Adrenal gland (tissue), 9 donors: ENCODE measurements at regions not wholly inside any gene's neighbourhood (a gene's known extent, or its start where the extent isn't known, plus 50 kb on each side); places are given as distances from the start of the nearest gene placed in this dataset.
"Not testable (repeated sequence)": the region's sequence is repeated elsewhere in the genome, so short reads cannot be mapped to it uniquely, and the experiment has no call there.

ENCODE experiments used
- DNase-seq, 7 donors: peaks; one replicate each; pipeline ENCODE4 v3.0.0-alpha.2; 2019 to 2020
- H3K27ac ChIP-seq, 5 donors: fragments of 200-600 bp; sonication (generic) in 4 of 5; 1 replicate in 3 of 5; 2 replicates in 2 of 5; pipeline versions ENCODE4 v1.5.1 to v1.8.0; 2016 to 2020; ENCODE audit warnings: mild to moderate bottlenecking in 1 of 5
- H3K27me3 ChIP-seq: fragments of 200-600 bp; 2 replicates; pipeline ENCODE4 v1.8.0; 2021
- H3K36me3 ChIP-seq, 2 donors: fragments of 200-600 bp; replicated peaks in 1 of 2; 1 replicate in 1 of 2; 2 replicates in 1 of 2; pipeline versions ENCODE4 v1.5.1 to v1.8.0; 2018 to 2022
- H3K4me1 ChIP-seq, 2 donors: fragments of 200-600 bp; replicated peaks in 1 of 2; 1 replicate in 1 of 2; 2 replicates in 1 of 2; pipeline versions ENCODE4 v1.5.1 to v1.8.0; 2018 to 2021
- H3K4me3 ChIP-seq, 4 donors: fragments of 200-600 bp; sonication (generic) in 3 of 4; one replicate each; pipeline ENCODE4 v1.5.1; 2016 to 2018
- H3K9me3 ChIP-seq, 3 donors: fragments of 200-600 bp; sonication (generic) in 1 of 3; replicated peaks in 1 of 3; 1 replicate in 2 of 3; 2 replicates in 1 of 3; pipeline versions ENCODE4 v1.5.1 to v1.8.0; 2016 to 2021
- WGBS, 4 donors: extraction: QIAGEN DNeasy Blood & Tissue Kit in 2 of 4; methylation state at CpG; one replicate each; pipeline versions ENCODE4 v1.1.5 to v1.1.7; 2013 to 2017; 5-methylcytosine and 5-hydroxymethylcytosine counted together
- intact Hi-C, 2 donors: fragments of 100-400 bp; cut with DNase I; formaldehyde crosslinking; loops; one replicate each; pipeline versions ENCODE4 v1.14.1 to v1.15.0; 2022 to 2023
- donor health status: healthy with polysubstance abuse.
- donor health status: Bipolar disorder and iron deficiency.
- donor health status: DM: yes; HTN: yes; CAD: no.
- donor health status: DM: no; HTN: no; CAD: no.
- donor health status: DM: no; HTN: no; CAD: no.

- H3K36me3 ChIP-seq, H3K4me1 ChIP-seq, H3K27me3 ChIP-seq, H3K9me3 ChIP-seq, intact Hi-C loops, H3K27ac ChIP-seq, DNase-seq, H3K4me3 ChIP-seq: not testable (repeated sequence)
- 86 to 100% (median 87%) methylated on average over 1 to 2 of the region's 2 CpGs for WGBS, 4 donors
Measured at GRCh38 chr7:76941809-76942765, 90.1 kb downstream of the SPDYE17 start.

- H3K36me3 ChIP-seq, DNase-seq, H3K4me3 ChIP-seq, H3K27me3 ChIP-seq, H3K4me1 ChIP-seq, intact Hi-C loops, H3K9me3 ChIP-seq, H3K27ac ChIP-seq: not testable (repeated sequence)
- 67 to 84% (median 70%) methylated on average over 2 of the region's 3 CpGs for WGBS, 4 donors
Measured at GRCh38 chr7:76937781-76938180, 94.4 kb downstream of the SPDYE17 start.

GRCh38 chr7:76937330-76937729 lies 94.8 kb downstream of the SPDYE17 start:
- 76 to 79% (median 78%) methylated on average over 5 of the region's 5 CpGs for WGBS, 4 donors
- H3K4me1 ChIP-seq, H3K27me3 ChIP-seq: not testable (repeated sequence)

GRCh38 chr7:76936346-76936745 lies 95.8 kb downstream of the SPDYE17 start:
- not testable (repeated sequence) for H3K27ac ChIP-seq, H3K9me3 ChIP-seq

More at GRCh38 chr7:76937330-76937729, 94.8 kb downstream of the SPDYE17 start:
- H3K27ac ChIP-seq, H3K4me3 ChIP-seq, H3K36me3 ChIP-seq, H3K9me3 ChIP-seq, intact Hi-C loops, DNase-seq: not testable (repeated sequence)

GRCh38 chr7:76934711-76935110 lies 97.5 kb downstream of the SPDYE17 start:
- 82 to 100% (median 83%) methylated on average over 1 to 3 of the region's 3 CpGs for WGBS, 4 donors
- DNase-seq, intact Hi-C loops, H3K27ac ChIP-seq, H3K4me3 ChIP-seq, H3K9me3 ChIP-seq, H3K36me3 ChIP-seq, H3K4me1 ChIP-seq, H3K27me3 ChIP-seq: not testable (repeated sequence)

More at GRCh38 chr7:76936346-76936745, 95.8 kb downstream of the SPDYE17 start:
- H3K36me3 ChIP-seq, H3K27me3 ChIP-seq, intact Hi-C loops, H3K4me3 ChIP-seq, DNase-seq, H3K4me1 ChIP-seq: not testable (repeated sequence)
- WGBS, 4 donors, result 68 to 89% (median 74%) methylated on average over 1 to 2 of the region's 2 CpGs

GRCh38 chr7:76932957-76933356 lies 99.2 kb downstream of the SPDYE17 start:
- H3K36me3 ChIP-seq, H3K27ac ChIP-seq, H3K9me3 ChIP-seq, intact Hi-C loops, H3K4me1 ChIP-seq, DNase-seq, H3K4me3 ChIP-seq, H3K27me3 ChIP-seq: not testable (repeated sequence)
- 91 to 97% (median 93%) methylated on average over 4 of the region's 4 CpGs for WGBS, 4 donors

- H3K27ac ChIP-seq, result not testable (repeated sequence)
Measured at GRCh38 chr7:76931441-76931840, 100.7 kb downstream of the SPDYE17 start.

GRCh38 chr7:76930416-76930815 lies 101.7 kb downstream of the SPDYE17 start:
- H3K9me3 ChIP-seq, H3K4me3 ChIP-seq, H3K36me3 ChIP-seq, H3K27ac ChIP-seq, H3K27me3 ChIP-seq, intact Hi-C loops, DNase-seq, H3K4me1 ChIP-seq: not testable (repeated sequence)
- WGBS, 4 donors, result 91 to 95% (median 95%) methylated on average over 5 of the region's 5 CpGs

More at GRCh38 chr7:76931441-76931840, 100.7 kb downstream of the SPDYE17 start:
- H3K4me1 ChIP-seq, H3K9me3 ChIP-seq, H3K27me3 ChIP-seq, H3K36me3 ChIP-seq, H3K4me3 ChIP-seq, intact Hi-C loops, DNase-seq: not testable (repeated sequence)
- WGBS, 4 donors, result 53 to 69% (median 60%) methylated on average over 2 to 4 of the region's 4 CpGs

GRCh38 chr7:76928751-76929150 lies 103.4 kb downstream of the SPDYE17 start:
- intact Hi-C loops, H3K9me3 ChIP-seq, DNase-seq, H3K4me1 ChIP-seq, H3K27ac ChIP-seq, H3K4me3 ChIP-seq, H3K27me3 ChIP-seq, H3K36me3 ChIP-seq: not testable (repeated sequence)
- WGBS, 4 donors, result 33 to 62% (median 44%) methylated on average over 4 of the region's 4 CpGs

GRCh38 chr7:76927741-76928393 lies 104.3 kb downstream of the SPDYE17 start:
- H3K36me3 ChIP-seq, DNase-seq, H3K27ac ChIP-seq, intact Hi-C loops, H3K4me1 ChIP-seq, H3K27me3 ChIP-seq, H3K4me3 ChIP-seq, H3K9me3 ChIP-seq: not testable (repeated sequence)
- WGBS, 4 donors, result 62 to 88% (median 75%) methylated on average over 2 to 3 of the region's 3 CpGs

GRCh38 chr7:76926416-76926815 lies 105.7 kb downstream of the SPDYE17 start:
- H3K4me3 ChIP-seq, intact Hi-C loops, H3K36me3 ChIP-seq, H3K27ac ChIP-seq, DNase-seq, H3K27me3 ChIP-seq, H3K9me3 ChIP-seq, H3K4me1 ChIP-seq: not testable (repeated sequence)
